ENCODE measurements at regions not wholly inside any gene's neighbourhood (a gene's known extent, or its start where the extent isn't known, plus 50 kb on each side); places are given as distances from the start of the nearest gene placed in this dataset.

DNA sequence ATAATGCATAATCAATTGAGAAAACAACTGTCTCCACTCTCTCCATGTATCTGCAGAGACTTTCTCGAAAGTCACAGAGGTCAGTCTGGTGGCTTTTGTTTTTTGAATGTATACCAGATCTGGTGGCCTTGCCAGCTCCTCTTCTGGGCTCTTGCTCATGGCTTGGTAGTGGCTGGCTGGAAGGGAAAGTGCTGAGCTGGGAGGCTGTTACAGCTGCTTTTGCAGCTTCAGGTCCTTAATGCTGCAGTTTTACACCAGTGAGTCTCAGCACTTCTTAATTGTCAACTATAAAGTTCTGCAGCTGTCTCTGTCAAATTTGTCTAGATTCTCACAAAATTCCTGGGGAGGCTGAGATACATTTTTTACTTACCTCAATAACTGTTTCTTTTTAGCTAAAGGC lies 390.0 kb downstream of the GRXCR1 start:
- TF ChIP-seq CTCF (IDR thresholded peaks at IDR 0.05; ENCODE audit: borderline replicate concordance, control extremely low read depth, extremely low read depth, insufficient read depth, missing control alignments): no peak
- no peak for DNase-seq (ENCODE audit: low spot score)
- in situ Hi-C loops (cut with MboI; ENCODE audit: low sequenced_read_pairs, unreplicated experiment): no loop called here

- TF ChIP-seq CTCF (IDR thresholded peaks at IDR 0.05; ENCODE audit: borderline replicate concordance, control extremely low read depth, extremely low read depth, insufficient read depth, missing control alignments): no peak
- in situ Hi-C loops (cut with MboI; ENCODE audit: low sequenced_read_pairs, unreplicated experiment): no loop called here
- DNase-seq (ENCODE audit: low spot score): no peak
Measured at GRCh38 chr4:43286137-43286536, 393.6 kb downstream of the GRXCR1 start.

- no peak for TF ChIP-seq CTCF (IDR thresholded peaks at IDR 0.05; ENCODE audit: borderline replicate concordance, control extremely low read depth, extremely low read depth, insufficient read depth, missing control alignments)
- in situ Hi-C loops (cut with MboI; ENCODE audit: low sequenced_read_pairs, unreplicated experiment): no loop called here
- DNase-seq (ENCODE audit: low spot score): no peak
Measured at GRCh38 chr4:43296946-43297528, 404.5 kb downstream of the GRXCR1 start.

DNA sequence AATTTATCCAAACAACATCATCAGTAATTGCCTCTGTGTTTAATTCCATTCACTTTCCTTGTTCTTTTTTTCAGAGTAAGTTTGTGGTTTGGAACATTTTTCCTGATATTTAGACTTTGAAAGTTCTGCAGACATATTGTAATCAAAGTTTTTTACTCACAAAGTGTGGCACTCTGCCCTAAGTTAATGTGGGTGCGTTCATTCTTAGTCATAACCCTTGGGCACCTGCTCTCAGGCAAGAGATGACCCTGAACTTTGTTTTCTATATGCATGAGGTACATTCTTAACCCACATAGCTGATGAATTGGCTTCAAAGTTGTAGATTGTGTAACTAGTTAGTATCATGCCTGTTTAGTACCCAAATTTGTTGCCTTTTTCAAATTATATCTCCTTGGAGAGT lies 424.3 kb downstream of the GRXCR1 start:
- no peak for DNase-seq (ENCODE audit: low spot score)
- no peak for TF ChIP-seq CTCF (IDR thresholded peaks at IDR 0.05; ENCODE audit: borderline replicate concordance, control extremely low read depth, extremely low read depth, insufficient read depth, missing control alignments)
- in situ Hi-C loops (cut with MboI; ENCODE audit: low sequenced_read_pairs, unreplicated experiment): no loop called here

DNA sequence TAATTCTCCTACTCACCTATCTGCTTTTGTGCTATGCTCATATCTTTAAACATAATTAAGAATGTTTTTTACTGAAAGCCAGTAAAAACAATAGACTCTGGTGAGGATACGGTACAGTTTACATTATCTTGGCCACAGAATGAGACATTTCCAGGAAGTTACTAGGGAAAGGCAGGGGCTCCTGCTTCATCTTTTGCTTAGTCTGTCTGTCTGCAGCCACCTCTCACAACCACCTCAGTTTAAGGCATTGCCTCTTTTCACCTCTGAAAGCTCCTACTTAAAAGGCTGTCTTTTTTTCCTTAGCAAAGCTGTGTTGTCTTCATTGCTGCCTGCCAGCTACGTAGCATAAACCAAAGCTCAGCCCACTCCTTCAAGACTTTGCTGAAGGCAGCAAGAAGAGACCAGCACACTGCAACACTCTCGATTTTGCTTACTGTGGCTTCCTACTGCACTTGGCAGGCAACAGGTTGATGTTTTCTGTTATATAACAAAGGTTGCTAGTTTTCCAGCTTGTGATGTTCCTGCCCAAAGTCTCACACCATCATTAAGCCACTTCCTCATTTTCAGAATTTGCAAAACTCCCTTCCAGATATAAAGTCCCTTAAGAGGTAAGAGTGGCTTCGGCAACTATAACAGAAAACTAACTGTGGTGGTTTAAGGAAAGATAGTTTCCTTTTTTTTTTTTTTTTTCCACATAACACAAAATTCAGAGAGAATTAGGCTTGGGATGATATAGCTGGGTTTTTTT lies 432.9 kb downstream of the GRXCR1 start:
- TF ChIP-seq CTCF (IDR thresholded peaks at IDR 0.05; ENCODE audit: borderline replicate concordance, control extremely low read depth, extremely low read depth, insufficient read depth, missing control alignments): no peak
- in situ Hi-C loops (cut with MboI; ENCODE audit: low sequenced_read_pairs, unreplicated experiment): no loop called here

DNA sequence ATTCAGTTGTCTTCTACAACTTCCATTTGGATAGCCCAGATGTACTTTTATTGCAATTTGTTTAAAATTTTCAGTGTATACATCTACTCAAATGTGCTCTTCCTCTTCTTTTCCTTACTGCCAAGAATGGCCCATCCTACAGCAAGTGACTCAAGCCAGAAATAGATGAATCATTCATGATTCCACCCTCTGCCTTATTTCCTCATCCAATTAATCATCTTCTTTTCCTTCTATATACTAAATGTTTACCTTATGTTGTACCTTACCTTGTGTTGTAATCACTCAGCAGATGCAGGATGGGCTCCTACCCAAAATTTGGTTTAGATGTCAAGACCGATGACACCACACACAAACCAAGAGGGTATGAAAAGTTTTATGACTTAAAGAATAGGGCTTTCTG lies 437.8 kb downstream of the GRXCR1 start:
- no peak for TF ChIP-seq CTCF (IDR thresholded peaks at IDR 0.05; ENCODE audit: borderline replicate concordance, control extremely low read depth, extremely low read depth, insufficient read depth, missing control alignments)
- in situ Hi-C loops (cut with MboI; ENCODE audit: low sequenced_read_pairs, unreplicated experiment): no loop called here
- no peak for DNase-seq (ENCODE audit: low spot score)

More for the DNA sequence above, 432.9 kb downstream of the GRXCR1 start:
- DNase-seq (ENCODE audit: low spot score): peak; percentile 4

Measured in GM13976 (cell line).